Nephron progenitor cell (in vitro differentiated cells): ENCODE measurements at regions not wholly inside any gene's neighbourhood (a gene's known extent, or its start where the extent isn't known, plus 50 kb on each side); places are given as distances from the start of the nearest gene placed in this dataset.
"Not testable (repeated sequence)": the region's sequence is repeated elsewhere in the genome, so short reads cannot be mapped to it uniquely, and the experiment has no call there.

Experiments
- DNase-seq: peaks from one replicate; pipeline ENCODE4 v3.0.0; 2021
- H3K27ac Mint-ChIP-seq: 2 replicates; pipeline ENCODE4 v1.8.0; 2021; ENCODE audit warnings: mild to moderate bottlenecking, moderate library complexity, mixed read lengths
- H3K27me3 Mint-ChIP-seq: 2 replicates; pipeline ENCODE4 v1.8.0; 2021; ENCODE audit warnings: mild to moderate bottlenecking, low read depth, mixed read lengths; ENCODE audit not compliant: poor library complexity
- H3K36me3 Mint-ChIP-seq: 2 replicates; pipeline ENCODE4 v1.8.0; 2021; ENCODE audit warnings: low read depth, mixed read lengths
- H3K4me1 Mint-ChIP-seq: 2 replicates; pipeline ENCODE4 v1.8.0; 2021; ENCODE audit warnings: mixed read lengths
- H3K4me3 Mint-ChIP-seq: 2 replicates; pipeline ENCODE4 v1.8.0; 2021; ENCODE audit warnings: mild to moderate bottlenecking, moderate library complexity, mixed read lengths
- H3K9me3 Mint-ChIP-seq: 2 replicates; pipeline ENCODE4 v1.8.0; 2021; ENCODE audit warnings: mild to moderate bottlenecking, moderate library complexity, mixed read lengths

- H3K4me3 Mint-ChIP-seq, H3K4me1 Mint-ChIP-seq, H3K27ac Mint-ChIP-seq, DNase-seq, H3K27me3 Mint-ChIP-seq, H3K36me3 Mint-ChIP-seq, H3K9me3 Mint-ChIP-seq: not testable (repeated sequence)
These were observed 102.1 kb upstream of the PRSS12 start for GRCh38 chr4:118454857-118455256.

- H3K36me3 Mint-ChIP-seq, H3K27me3 Mint-ChIP-seq, H3K4me1 Mint-ChIP-seq, H3K27ac Mint-ChIP-seq, H3K9me3 Mint-ChIP-seq, H3K4me3 Mint-ChIP-seq, DNase-seq: not testable (repeated sequence)
These were observed 108.6 kb upstream of the PRSS12 start for GRCh38 chr4:118461435-118461834.

GRCh38 chr4:118465831-118466230, 113.0 kb upstream of the PRSS12 start:
- not testable (repeated sequence) for H3K4me3 Mint-ChIP-seq, H3K27me3 Mint-ChIP-seq, DNase-seq, H3K27ac Mint-ChIP-seq, H3K9me3 Mint-ChIP-seq, H3K4me1 Mint-ChIP-seq, H3K36me3 Mint-ChIP-seq

GRCh38 chr4:118474001-118474626, 121.3 kb upstream of the PRSS12 start:
- DNase-seq, H3K27ac Mint-ChIP-seq, H3K36me3 Mint-ChIP-seq, H3K4me3 Mint-ChIP-seq, H3K27me3 Mint-ChIP-seq, H3K4me1 Mint-ChIP-seq, H3K9me3 Mint-ChIP-seq: not testable (repeated sequence)

GRCh38 chr4:118474771-118475170, 122.0 kb upstream of the PRSS12 start:
- not testable (repeated sequence) for DNase-seq, H3K36me3 Mint-ChIP-seq, H3K4me1 Mint-ChIP-seq, H3K27ac Mint-ChIP-seq, H3K27me3 Mint-ChIP-seq, H3K9me3 Mint-ChIP-seq, H3K4me3 Mint-ChIP-seq

- H3K27me3 Mint-ChIP-seq, H3K36me3 Mint-ChIP-seq, H3K9me3 Mint-ChIP-seq, H3K4me3 Mint-ChIP-seq, H3K4me1 Mint-ChIP-seq, DNase-seq, H3K27ac Mint-ChIP-seq: not testable (repeated sequence)
These were observed 123.1 kb upstream of the PRSS12 start for GRCh38 chr4:118475901-118476300.

- not testable (repeated sequence) for H3K9me3 Mint-ChIP-seq, H3K4me3 Mint-ChIP-seq, H3K27me3 Mint-ChIP-seq, DNase-seq, H3K4me1 Mint-ChIP-seq, H3K36me3 Mint-ChIP-seq, H3K27ac Mint-ChIP-seq
These were observed 125.0 kb upstream of the PRSS12 start for GRCh38 chr4:118477826-118478225.

- H3K4me1 Mint-ChIP-seq, H3K27ac Mint-ChIP-seq, H3K36me3 Mint-ChIP-seq, H3K27me3 Mint-ChIP-seq, H3K4me3 Mint-ChIP-seq, H3K9me3 Mint-ChIP-seq, DNase-seq: not testable (repeated sequence)
These were observed 133.1 kb upstream of the PRSS12 start for GRCh38 chr4:118485801-118486314.

GRCh38 chr4:118492963-118493362, 140.2 kb upstream of the PRSS12 start:
- H3K4me1 Mint-ChIP-seq, H3K27me3 Mint-ChIP-seq, H3K27ac Mint-ChIP-seq, DNase-seq, H3K36me3 Mint-ChIP-seq, H3K4me3 Mint-ChIP-seq, H3K9me3 Mint-ChIP-seq: not testable (repeated sequence)

GRCh38 chr4:118494437-118494836, 141.6 kb upstream of the PRSS12 start:
- H3K27me3 Mint-ChIP-seq, H3K4me3 Mint-ChIP-seq, H3K4me1 Mint-ChIP-seq, DNase-seq, H3K9me3 Mint-ChIP-seq, H3K36me3 Mint-ChIP-seq, H3K27ac Mint-ChIP-seq: not testable (repeated sequence)

GRCh38 chr4:118502967-118503366, 150.2 kb upstream of the PRSS12 start:
- H3K27ac Mint-ChIP-seq, H3K27me3 Mint-ChIP-seq, H3K4me3 Mint-ChIP-seq, H3K4me1 Mint-ChIP-seq, DNase-seq, H3K36me3 Mint-ChIP-seq, H3K9me3 Mint-ChIP-seq: not testable (repeated sequence)

- H3K36me3 Mint-ChIP-seq, H3K9me3 Mint-ChIP-seq, H3K27me3 Mint-ChIP-seq, H3K4me1 Mint-ChIP-seq, DNase-seq, H3K27ac Mint-ChIP-seq, H3K4me3 Mint-ChIP-seq: not testable (repeated sequence)
These were observed 152.1 kb upstream of the PRSS12 start for GRCh38 chr4:118504927-118505326.

- H3K9me3 Mint-ChIP-seq, H3K4me3 Mint-ChIP-seq, H3K36me3 Mint-ChIP-seq, H3K27me3 Mint-ChIP-seq, H3K4me1 Mint-ChIP-seq, H3K27ac Mint-ChIP-seq, DNase-seq: not testable (repeated sequence)
These were observed 152.7 kb upstream of the PRSS12 start for GRCh38 chr4:118505491-118505890.

- not testable (repeated sequence) for H3K27ac Mint-ChIP-seq, H3K27me3 Mint-ChIP-seq, DNase-seq, H3K36me3 Mint-ChIP-seq, H3K4me3 Mint-ChIP-seq, H3K9me3 Mint-ChIP-seq
- H3K4me1 Mint-ChIP-seq: peaks cover 11% of the 10 kb centered on the region
These were observed 160.1 kb upstream of the PRSS12 start for GRCh38 chr4:118512870-118513269.

GRCh38 chr4:118514332-118514731, 161.5 kb upstream of the PRSS12 start:
- H3K27me3 Mint-ChIP-seq, H3K36me3 Mint-ChIP-seq, H3K27ac Mint-ChIP-seq, H3K9me3 Mint-ChIP-seq, H3K4me3 Mint-ChIP-seq, DNase-seq: not testable (repeated sequence)
- H3K4me1 Mint-ChIP-seq: peaks cover 11% of the 10 kb centered on the region
